Endodermal cell (in vitro differentiated cells): ENCODE measurements at regions not wholly inside any gene's neighbourhood (a gene's known extent, or its start where the extent isn't known, plus 50 kb on each side); places are given as distances from the start of the nearest gene placed in this dataset.

Source experiments
- DNase-seq: peaks from one replicate; pipeline ENCODE4 v3.0.0-alpha.2; 2017
- H3K27ac ChIP-seq: 2 replicates; pipeline ENCODE4 v1.5.1; 2013; ENCODE audit warnings: mild to moderate bottlenecking, low read depth, low read length, moderate library complexity
- H3K27me3 ChIP-seq: 2 replicates; pipeline ENCODE4 v1.6.1; 2013; ENCODE audit warnings: mild to moderate bottlenecking, low read length, moderate library complexity; ENCODE audit not compliant: insufficient read depth, control insufficient read depth, poor library complexity, severe bottlenecking
- H3K36me3 ChIP-seq: 2 replicates; pipeline ENCODE4 v1.7.0; 2013; ENCODE audit warnings: mild to moderate bottlenecking, low read length, moderate library complexity; ENCODE audit not compliant: control insufficient read depth, insufficient read depth
- H3K4me1 ChIP-seq: one replicate; pipeline ENCODE4 v1.7.0; 2013; ENCODE audit warnings: low read length; ENCODE audit not compliant: control insufficient read depth, insufficient read depth
- H3K4me3 ChIP-seq: 2 replicates; pipeline ENCODE4 v1.5.1; 2013; ENCODE audit warnings: mild to moderate bottlenecking, low read length, moderate library complexity
- H3K9ac ChIP-seq: 2 replicates; pipeline ENCODE4 v1.6.1; 2013; ENCODE audit warnings: mild to moderate bottlenecking, low read length, moderate library complexity; ENCODE audit not compliant: poor library complexity, severe bottlenecking; ENCODE audit errors: extremely low read depth
- H3K9me3 ChIP-seq: 2 replicates; pipeline ENCODE4 v1.6.1; 2013; ENCODE audit warnings: mild to moderate bottlenecking, low read length, moderate library complexity; ENCODE audit not compliant: control insufficient read depth
- H3K27ac Mint-ChIP-seq: 2 replicates; pipeline ENCODE4 v1.8.0; 2020; ENCODE audit warnings: mixed read lengths
- H3K27me3 Mint-ChIP-seq: 2 replicates; pipeline ENCODE4 v1.8.0; 2021; ENCODE audit warnings: mild to moderate bottlenecking, mixed read lengths; ENCODE audit not compliant: insufficient read depth
- H3K36me3 Mint-ChIP-seq: 2 replicates; pipeline ENCODE4 v1.8.0; 2020; ENCODE audit warnings: low read depth, mixed read lengths
- H3K4me1 Mint-ChIP-seq: 2 replicates; pipeline ENCODE4 v1.8.0; 2020; ENCODE audit warnings: mixed read lengths
- H3K4me3 Mint-ChIP-seq: 2 replicates; pipeline ENCODE4 v1.8.0; 2020; ENCODE audit warnings: mild to moderate bottlenecking, moderate library complexity, mixed read lengths
- H3K9me3 Mint-ChIP-seq: 2 replicates; pipeline ENCODE4 v1.8.0; 2020; ENCODE audit warnings: mild to moderate bottlenecking, mixed read lengths
- CTCF ChIP-seq: fragments of 200-600 bp; sonication (generic); conservative IDR thresholded peaks from 2 replicates; pipeline ENCODE4 v1.5.0; 2021; ENCODE audit warnings: antibody characterized with exemption, mild to moderate bottlenecking
- WGBS, 2 experiments: methylation state at CpG; one replicate each; pipeline versions ENCODE4 v1.1.5 to v1.1.7; 2013; ENCODE audit warnings: missing lambda C conversion rate in 2 of 2, mixed read lengths in 1 of 2; ENCODE audit not compliant: insufficient coverage in 1 of 2, insufficient read length in 1 of 2; 5-methylcytosine and 5-hydroxymethylcytosine counted together

GRCh38 chr11:44515048-44515447, 50.4 kb upstream of the CD82 start:
- Mint-ChIP-seq H3K4me1 (peaks cover 4% of the 10 kb centered on the region), H3K27me3 (peaks cover 24% of the 10 kb centered on the region), H3K27ac (no peak overlapping the region)

More at GRCh38 chr11:44515048-44515447, 50.4 kb upstream of the CD82 start:
- H3K4me3 ChIP-seq, result no peak overlapping the region
- H3K4me1 ChIP-seq, result no peaks in the 10 kb centered on the region
- no peaks in the 10 kb centered on the region for H3K9me3 Mint-ChIP-seq
- no peaks in the 10 kb centered on the region for H3K36me3 Mint-ChIP-seq
- DNase-seq, result no peak
- no peaks in the 10 kb centered on the region for H3K36me3 ChIP-seq
- no peak overlapping the region for H3K4me3 Mint-ChIP-seq
- no peak for TF ChIP-seq CTCF
- H3K9ac ChIP-seq, result no peak overlapping the region
- no peaks in the 10 kb centered on the region for H3K9me3 ChIP-seq
- no peak overlapping the region for H3K27ac ChIP-seq
- peaks cover 15% of the 10 kb centered on the region for H3K27me3 ChIP-seq
- WGBS, 2 experiments, result 92 to 100% methylated on average over 1 to 2 of the region's 2 CpGs
